PC-3 (cell line): ENCODE measurements at regions not wholly inside any gene's neighbourhood (a gene's known extent, or its start where the extent isn't known, plus 50 kb on each side); places are given as distances from the start of the nearest gene placed in this dataset.

ENCODE experiments used
- CTCF ChIP-seq: fragments of 300-600 bp; sonication (generic); conservative IDR thresholded peaks from 2 replicates; pipeline ENCODE4 v1.5.1; 2017; ENCODE audit warnings: antibody characterized with exemption, low read depth, mild to moderate bottlenecking, low read length
- EZH2 ChIP-seq: fragments of 300-600 bp; sonication (generic); IDR thresholded peaks from one replicate; pipeline ENCODE4 v1.6.1; 2017; ENCODE audit warnings: antibody characterized with exemption, mild to moderate bottlenecking, low read length; ENCODE audit not compliant: unreplicated experiment

GRCh38 chr2:46246790-46247189 lies 50.4 kb upstream of the EPAS1 start:
- TF ChIP-seq CTCF: no peak
- no peak for TF ChIP-seq EZH2
